B cell (primary cell): ENCODE measurements at regions not wholly inside any gene's neighbourhood (a gene's known extent, or its start where the extent isn't known, plus 50 kb on each side); places are given as distances from the start of the nearest gene placed in this dataset.

Source experiments
- ATAC-seq: fragments of 200-7000 bp; cut with Tn5 transposase; one replicate; pipeline ENCODE4 v1.10.0; 2021; ENCODE audit warnings: low read depth, mild to moderate bottlenecking, moderate number of reproducible peaks, moderate library complexity
- CTCF ChIA-PET: fragments of 350-600 bp; sonication (Branson Sonifier 250); formaldehyde crosslinking; loops from one replicate; lab custom pipeline; 2021; ENCODE audit warnings: antibody characterized with exemption, inconsistent platforms; lab: Charles Lee
- POLR2A ChIA-PET: fragments of 350-600 bp; sonication (Branson Sonifier 250); formaldehyde crosslinking; loops from one replicate; lab custom pipeline; 2021; ENCODE audit warnings: antibody characterized with exemption; lab: Charles Lee
- DNase-seq: peaks from one replicate; pipeline ENCODE4 v3.0.0; 2013
- H2AFZ ChIP-seq: 2 replicates; pipeline ENCODE4 v1.6.1; 2012; ENCODE audit warnings: mild to moderate bottlenecking, low read depth, low read length; ENCODE audit not compliant: insufficient read depth, poor library complexity, severe bottlenecking
- H3K27ac ChIP-seq, 2 donors: 1 replicate in 1 of 2; 2 replicates in 1 of 2; pipeline ENCODE4 v1.5.1; 2012 to 2013; ENCODE audit warnings: low read length in 2 of 2, mild to moderate bottlenecking in 2 of 2, moderate library complexity in 1 of 2
- H3K27me3 ChIP-seq, 4 experiments: fragments of 200-600 bp in 1 of 4; sonication (generic) in 1 of 4; replicated peaks in 1 of 4; 1 replicate in 2 of 4; 2 replicates in 2 of 4; pipeline versions ENCODE4 v1.6.1 to v1.7.0; 2013 to 2016; ENCODE audit warnings: low read length in 3 of 4, mild to moderate bottlenecking in 2 of 4, mixed read lengths in 1 of 4, moderate library complexity in 1 of 4; ENCODE audit not compliant: insufficient read depth in 4 of 4, control insufficient read depth in 3 of 4; ENCODE audit errors: control extremely low read depth in 1 of 4
- H3K36me3 ChIP-seq, 2 experiments: replicated peaks in 1 of 2; 1 replicate in 1 of 2; 2 replicates in 1 of 2; pipeline versions ENCODE4 v1.6.1 to v1.7.1; 2013; ENCODE audit warnings: low read length in 1 of 2; ENCODE audit not compliant: insufficient read depth in 2 of 2, control insufficient read depth in 1 of 2; ENCODE audit errors: control extremely low read depth in 1 of 2, extremely low read depth in 1 of 2
- H3K4me1 ChIP-seq, 2 donors: fragments of 200-600 bp in 1 of 2; sonication (generic) in 1 of 2; 1 replicate in 1 of 2; 2 replicates in 1 of 2; pipeline versions ENCODE4 v1.5.1 to v1.6.1; 2013 to 2017; ENCODE audit warnings: low read length in 2 of 2; ENCODE audit not compliant: control insufficient read depth in 2 of 2, insufficient read depth in 2 of 2
- H3K4me2 ChIP-seq: replicated peaks from 2 replicates; pipeline ENCODE3; 2012; ENCODE audit warnings: mild to moderate bottlenecking, low read depth, low read length; ENCODE audit not compliant: poor library complexity, severe bottlenecking
- H3K4me3 ChIP-seq, 5 experiments: fragments of 200-600 bp in 1 of 5; sonication (generic) in 1 of 5; 1 replicate in 3 of 5; 2 replicates in 2 of 5; pipeline versions ENCODE4 v1.5.1 to v1.7.0; 2011 to 2016; ENCODE audit warnings: low read length in 4 of 5, mild to moderate bottlenecking in 4 of 5, low read depth in 2 of 5, control low read depth in 1 of 5, moderate library complexity in 1 of 5; ENCODE audit not compliant: insufficient read depth in 1 of 5; ENCODE audit errors: control extremely low read depth in 1 of 5, extremely low read depth in 1 of 5
- H3K79me2 ChIP-seq: fragments of 200-600 bp; sonication (generic); one replicate; pipeline ENCODE4 v1.6.0; 2016; ENCODE audit warnings: low read length; ENCODE audit not compliant: control insufficient read depth, insufficient read depth
- H3K9ac ChIP-seq: fragments of 200-600 bp; sonication (generic); 2 replicates; pipeline ENCODE4 v1.6.1; 2017; ENCODE audit warnings: mild to moderate bottlenecking, low read length, moderate library complexity
- H3K9me3 ChIP-seq, 3 donors: one replicate each; pipeline versions ENCODE4 v1.6.1 to v1.7.1; 2013; ENCODE audit warnings: low read length in 2 of 3; ENCODE audit not compliant: control insufficient read depth in 2 of 3, insufficient read depth in 1 of 3; ENCODE audit errors: control extremely low read depth in 1 of 3
- H4K20me1 ChIP-seq: 2 replicates; pipeline ENCODE4 v1.6.0; 2012; ENCODE audit warnings: mild to moderate bottlenecking, low read length; ENCODE audit not compliant: insufficient read depth, control insufficient read depth, poor library complexity, severe bottlenecking
- H3K27ac Mint-ChIP-seq: one replicate; pipeline ENCODE4 v1.8.0; 2021; ENCODE audit warnings: mixed read lengths
- H3K27me3 Mint-ChIP-seq: one replicate; pipeline ENCODE4 v1.8.0; 2021; ENCODE audit warnings: mixed read lengths
- H3K4me1 Mint-ChIP-seq: one replicate; pipeline ENCODE4 v1.8.0; 2021; ENCODE audit warnings: mixed read lengths
- H3K4me3 Mint-ChIP-seq: one replicate; pipeline ENCODE4 v1.8.0; 2021; ENCODE audit warnings: mixed read lengths
- H3K9me3 Mint-ChIP-seq: one replicate; pipeline ENCODE4 v1.8.0; 2022; ENCODE audit warnings: mixed read lengths; ENCODE audit not compliant: insufficient read depth
- CTCF ChIP-seq: fragments of 200-600 bp; IDR thresholded peaks from one replicate; pipeline ENCODE4 v1.8.0; 2022; ENCODE audit warnings: antibody characterized with exemption, mild to moderate bottlenecking
- EZH2 ChIP-seq: IDR thresholded peaks from 2 replicates; pipeline ENCODE4 v1.6.1; 2012; ENCODE audit warnings: borderline replicate concordance, low read depth, mild to moderate bottlenecking, moderate library complexity, low read length; ENCODE audit not compliant: insufficient read depth, poor library complexity, severe bottlenecking
- WGBS: methylation state at CpG from one replicate; pipeline ENCODE4 v1.1.5; 2013; ENCODE audit warnings: missing lambda C conversion rate; ENCODE audit not compliant: insufficient coverage; 5-methylcytosine and 5-hydroxymethylcytosine counted together
- intact Hi-C: fragments of 100-400 bp; cut with micrococcal nuclease; formaldehyde crosslinking; loops from one replicate; pipeline ENCODE4 v1.10.0; 2022

DNA sequence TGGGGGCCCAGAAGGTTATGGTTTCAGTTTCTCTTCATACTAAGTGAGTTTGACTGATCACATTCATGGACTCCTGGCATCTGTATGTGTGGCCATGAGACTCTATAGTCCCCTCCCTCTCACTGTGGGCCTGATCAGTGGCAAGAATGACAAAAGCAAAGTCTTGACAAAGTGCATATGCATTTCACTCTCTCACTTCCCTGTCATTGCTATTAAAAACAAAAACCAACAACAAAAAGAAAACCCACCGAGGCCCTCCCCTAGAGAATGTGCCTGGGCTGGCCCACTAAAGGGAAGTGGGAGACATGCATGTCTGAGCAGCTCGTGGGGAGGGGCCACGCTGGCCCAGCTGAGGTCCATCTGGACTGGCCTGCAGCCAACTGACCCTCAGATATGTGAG is 600.1 kb upstream of the RAB6C start:
- ChIA-PET CTCF (no interaction called here), POLR2A (no interaction called here)
- Histone ChIP-seq H3K27me3 (no peaks in the 10 kb centered on the region), H3K36me3 (no peaks in the 10 kb centered on the region), H3K4me3 (no peak overlapping the region), H3K4me2 (no peak overlapping the region), H2AFZ (no peak overlapping the region), H3K27ac (no peak overlapping the region), H3K9ac (no peak overlapping the region), H3K9me3 (peaks cover 0 to 2% (median 0%) of the 10 kb centered on the region in 3 donors), H3K79me2 (no peaks in the 10 kb centered on the region), H4K20me1 (no peaks in the 10 kb centered on the region), H3K4me1 (peaks cover 0 to 6% of the 10 kb centered on the region in 2 donors)
- TF ChIP-seq EZH2 (no peak), CTCF (no peak)
- Mint-ChIP-seq H3K27me3 (no peaks in the 10 kb centered on the region), H3K9me3 (peaks cover 5% of the 10 kb centered on the region), H3K27ac (no peak overlapping the region), H3K4me3 (no peak overlapping the region), H3K4me1 (peaks cover 8% of the 10 kb centered on the region)
- WGBS: 25% methylated on average over 2 of the region's 3 CpGs
- DNase-seq: no peak
- ATAC-seq: no peak
- intact Hi-C loops: no loop called here

- no peak overlapping the region for H3K4me3 ChIP-seq
- peaks cover 0 to under 1% (median 0%) of the 10 kb centered on the region in 4 experiments for H3K27me3 ChIP-seq
- intact Hi-C loops: no loop called here
- H3K36me3 ChIP-seq: no peaks in the 10 kb centered on the region
- no peak overlapping the region for H3K27ac Mint-ChIP-seq
- H4K20me1 ChIP-seq: no peaks in the 10 kb centered on the region
- ATAC-seq (no peak), DNase-seq (no peak)
- H2AFZ ChIP-seq: no peak overlapping the region
- CTCF ChIA-PET: no interaction called here
- no peak overlapping the region for H3K9ac ChIP-seq
- peaks cover 0 to 3% (median 0%) of the 10 kb centered on the region in 3 donors for H3K9me3 ChIP-seq
- H3K4me3 Mint-ChIP-seq: no peak overlapping the region
- H3K4me1 ChIP-seq: peaks cover 0 to 6% of the 10 kb centered on the region in 2 donors
- H3K79me2 ChIP-seq: no peaks in the 10 kb centered on the region
- H3K27me3 Mint-ChIP-seq: no peaks in the 10 kb centered on the region
- TF ChIP-seq CTCF (no peak), EZH2 (no peak)
- no peak overlapping the region for H3K4me2 ChIP-seq
- peaks cover 8% of the 10 kb centered on the region for H3K4me1 Mint-ChIP-seq
- H3K9me3 Mint-ChIP-seq: peaks cover 7% of the 10 kb centered on the region
- no peak overlapping the region for H3K27ac ChIP-seq
- POLR2A ChIA-PET: no interaction called here
Observed at GRCh38 chr2:129381789-129382188, 597.7 kb upstream of the RAB6C start.
